NCI-H1694 treated with DMSO at 0.1 percent for 48 hours (cell line): ENCODE measurements at regions not wholly inside any gene's neighbourhood (a gene's known extent, or its start where the extent isn't known, plus 50 kb on each side); places are given as distances from the start of the nearest gene placed in this dataset.
"Not testable (repeated sequence)": the region's sequence is repeated elsewhere in the genome, so short reads cannot be mapped to it uniquely, and the experiment has no call there.

Experiments used
- DNase-seq: peaks from one replicate; lab custom pipeline; 2025; lab: John Stamatoyannopoulos, UW

- DNase-seq = no peak
Measured at GRCh38 chr6:43934803-43935602, 165.0 kb downstream of the VEGFA start.

- DNase-seq = no peak
Measured at GRCh38 chr6:43934183-43934802, 164.3 kb downstream of the VEGFA start.

DNA sequence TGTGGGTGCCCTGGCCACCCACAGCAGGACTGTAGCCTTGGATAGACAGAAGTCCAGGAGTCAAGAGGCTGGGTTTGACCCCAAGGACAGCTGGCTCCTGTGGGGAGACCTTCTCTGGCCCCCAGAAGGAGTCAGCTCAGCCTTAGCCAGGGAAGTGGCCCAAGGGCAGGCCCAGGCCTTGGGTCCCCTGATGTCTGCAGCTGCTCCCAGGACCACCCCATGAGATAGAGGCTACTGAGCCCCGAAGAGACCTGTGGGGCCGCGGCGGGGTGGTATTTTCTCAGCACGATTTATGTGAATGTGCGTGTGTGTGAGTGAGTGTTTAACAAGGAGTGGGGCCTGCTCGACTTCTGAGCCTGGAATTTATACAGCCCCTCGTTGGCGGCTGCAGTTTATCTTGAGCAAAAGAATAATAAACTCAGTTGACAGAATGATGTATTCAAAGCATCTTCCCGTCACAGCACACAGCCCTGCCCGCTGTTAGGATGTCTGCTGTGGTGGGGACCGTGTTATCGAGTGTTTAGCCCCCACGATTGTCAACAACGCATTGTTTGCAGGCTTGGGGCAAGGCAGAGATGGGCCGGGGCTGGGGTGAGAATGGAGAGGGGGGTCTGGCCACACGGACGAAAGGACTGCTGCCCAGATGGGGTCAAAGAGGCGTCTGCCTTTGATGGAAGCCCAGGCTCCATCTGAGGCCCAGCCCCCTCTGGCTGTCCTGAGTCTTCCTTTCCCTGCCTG is 163.3 kb downstream of the VEGFA start:
- no peak for DNase-seq

DNA sequence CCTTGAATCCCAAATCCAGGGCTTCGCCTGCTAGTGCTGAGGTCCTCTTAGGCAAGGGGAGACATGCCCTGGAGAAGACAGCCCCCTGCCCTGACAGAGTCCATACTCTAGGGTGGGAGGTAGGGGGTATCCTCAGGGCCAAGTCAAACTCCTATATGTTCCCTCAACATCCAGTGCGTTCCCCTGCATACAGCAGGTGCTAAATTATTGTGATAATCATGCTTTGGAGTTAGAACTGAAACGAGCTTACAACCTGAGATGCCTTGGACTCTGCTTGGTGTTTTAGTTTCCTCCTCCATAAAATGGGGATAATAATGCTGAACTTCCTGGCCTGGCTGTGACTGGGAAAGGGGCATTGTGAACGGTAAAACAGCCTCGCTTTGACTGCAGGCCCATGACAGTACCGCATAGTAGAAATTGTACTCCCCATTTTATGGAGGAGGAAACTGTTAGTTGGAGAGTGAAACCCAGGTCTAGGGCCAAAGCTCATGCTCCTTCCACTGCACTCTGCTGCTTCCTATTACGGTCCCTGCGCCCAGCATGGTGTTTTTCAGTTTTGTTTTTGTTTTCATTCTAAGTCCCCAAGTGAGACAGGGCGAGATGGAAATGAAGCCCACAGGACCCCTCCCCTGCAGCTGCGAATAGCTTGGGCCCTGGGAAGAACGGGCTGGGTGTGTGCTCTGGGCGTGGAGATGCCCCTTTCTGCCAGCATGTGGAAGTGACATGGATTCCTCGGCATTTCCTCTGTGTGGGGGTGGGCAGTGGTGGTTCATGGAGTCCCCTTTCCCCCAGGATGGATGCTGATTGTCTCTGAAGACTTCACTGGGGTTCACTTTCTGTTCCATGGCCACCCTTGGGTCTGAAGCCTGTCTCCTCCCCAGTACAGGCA is 162.5 kb downstream of the VEGFA start:
- DNase-seq = no peak

- DNase-seq = no peak
Measured at GRCh38 chr6:43931201-43931600, 161.2 kb downstream of the VEGFA start.

DNA sequence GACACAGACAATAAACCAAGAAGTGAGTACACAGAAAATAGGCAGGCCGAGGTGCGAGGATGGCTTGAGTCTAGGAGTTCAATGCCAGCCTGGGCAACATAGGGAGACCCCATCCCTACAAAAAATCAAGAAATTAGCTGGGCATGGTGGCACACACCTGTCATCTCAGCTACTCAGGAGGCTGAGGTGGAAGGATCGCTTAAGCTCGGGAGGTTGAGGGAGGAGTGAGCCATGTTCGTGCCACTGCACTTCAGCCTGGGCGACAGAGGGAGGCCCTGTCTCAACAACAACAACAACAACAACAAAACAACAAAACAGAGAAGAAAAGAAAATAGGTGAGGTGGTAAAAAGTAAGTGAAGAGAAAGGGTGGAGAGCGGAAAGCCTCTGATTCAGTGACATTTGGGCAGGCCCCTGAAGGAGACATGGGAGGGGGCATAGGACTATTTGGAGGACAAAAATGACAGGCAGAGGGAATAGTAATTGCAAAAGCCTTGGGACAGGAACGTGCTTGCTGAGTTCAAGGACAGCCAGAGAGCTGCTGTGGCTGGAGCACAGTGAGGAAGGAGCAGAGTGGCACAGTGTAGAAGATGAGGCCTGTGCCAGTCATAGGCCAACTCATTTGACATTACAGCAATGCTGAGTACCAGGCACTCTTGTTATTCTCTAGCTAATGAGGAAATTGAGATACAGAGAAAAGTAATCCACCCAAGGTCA is 160.6 kb downstream of the VEGFA start:
- no peak for DNase-seq

GRCh38 chr6:43929511-43929910 is 159.5 kb downstream of the VEGFA start:
- DNase-seq = no peak

GRCh38 chr6:43927532-43928210 is 157.7 kb downstream of the VEGFA start:
- DNase-seq = no peak

DNA sequence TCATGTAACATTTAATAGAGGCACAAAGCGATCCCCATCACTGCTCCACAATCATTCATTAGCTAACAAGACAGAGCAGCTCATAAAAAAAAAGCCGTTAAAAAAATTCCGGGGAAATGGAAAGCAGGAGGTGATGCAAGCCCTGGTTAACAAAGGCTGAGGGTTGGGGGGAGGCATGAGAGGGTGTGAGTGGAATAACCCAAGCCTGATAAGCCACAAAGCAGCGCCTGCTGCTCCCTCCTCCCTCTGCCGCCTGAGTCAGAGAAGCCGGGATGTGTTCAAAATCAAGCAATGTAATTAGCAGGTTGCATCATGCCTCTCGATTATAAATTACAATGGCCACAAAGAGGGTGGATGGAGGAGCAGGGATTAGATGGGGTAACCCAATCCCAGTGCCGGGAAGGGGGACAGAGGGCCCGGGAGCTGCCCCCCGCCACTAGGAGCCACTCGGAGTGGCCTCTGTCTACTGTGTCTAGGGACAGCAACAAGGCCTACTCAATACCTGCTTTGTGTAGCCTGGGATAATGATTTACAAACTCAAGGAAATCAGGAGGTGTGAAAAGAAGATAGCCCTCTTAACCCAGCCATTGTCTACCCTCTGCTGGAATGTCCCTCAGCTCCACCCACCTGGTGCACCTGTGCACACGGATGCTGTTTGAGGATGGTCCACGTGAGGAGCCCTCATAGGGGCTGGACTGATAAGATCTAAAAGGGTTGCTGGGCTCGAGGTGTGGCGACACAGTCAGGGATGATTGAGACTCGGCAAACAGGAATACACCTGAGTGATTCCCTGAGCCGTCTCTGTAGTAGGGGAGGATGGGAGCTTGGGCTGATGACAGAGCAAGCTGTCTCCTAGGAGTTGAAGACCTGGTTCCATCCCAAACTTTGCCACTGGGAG is 156.9 kb downstream of the VEGFA start:
- no peak for DNase-seq

- not testable (repeated sequence) for DNase-seq
Measured at GRCh38 chr6:43925636-43926139, 155.7 kb downstream of the VEGFA start.

GRCh38 chr6:43924222-43924702 is 154.3 kb downstream of the VEGFA start:
- DNase-seq = no peak

- no peak for DNase-seq
Measured at GRCh38 chr6:43923376-43924221, 153.6 kb downstream of the VEGFA start.

GRCh38 chr6:43922426-43923375 is 152.7 kb downstream of the VEGFA start:
- no peak for DNase-seq

- no peak for DNase-seq
Measured at GRCh38 chr6:43921548-43922425, 151.8 kb downstream of the VEGFA start.

DNA sequence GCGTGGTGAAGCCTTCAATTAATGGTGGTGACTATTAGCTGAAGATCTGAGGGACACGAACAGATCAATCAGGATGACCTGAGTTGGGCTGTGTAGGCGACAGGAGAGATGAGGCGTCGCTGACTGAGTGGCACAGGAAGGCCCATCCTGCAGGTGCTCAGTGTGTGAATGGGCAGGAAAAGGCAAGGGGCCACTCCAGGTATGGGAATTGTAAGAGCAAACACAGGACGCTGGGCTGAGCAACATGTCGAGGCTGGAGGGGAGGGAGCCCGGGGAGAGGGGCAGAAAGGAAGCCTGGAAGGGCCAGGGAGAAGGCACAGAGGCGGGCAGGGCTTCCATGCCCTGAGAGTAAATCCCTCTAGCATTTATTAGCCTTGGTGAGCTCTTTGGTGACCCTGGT is 151.0 kb downstream of the VEGFA start:
- DNase-seq = no peak

DNA sequence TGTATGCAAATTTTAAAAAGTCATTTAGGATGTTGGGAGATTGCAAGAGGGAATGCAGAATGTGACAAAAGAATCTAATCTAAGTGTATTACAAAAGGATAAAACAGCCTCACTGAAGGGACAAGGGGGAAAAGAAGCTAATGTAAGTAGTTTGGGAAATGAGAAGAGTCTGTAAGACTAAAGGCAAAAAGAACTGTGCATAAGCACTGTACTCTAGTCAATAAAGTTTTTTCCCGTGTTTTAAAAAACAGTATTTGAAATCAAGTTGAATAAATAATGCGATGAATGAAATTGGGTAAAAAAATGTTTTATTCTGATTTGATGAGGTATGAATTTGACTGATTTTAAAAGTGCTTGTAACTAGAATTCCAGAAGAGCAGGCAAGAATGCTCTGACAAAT is 149.8 kb downstream of the VEGFA start:
- DNase-seq = no peak
